DMS 273 (cell line): ENCODE measurements at regions not wholly inside any gene's neighbourhood (a gene's known extent, or its start where the extent isn't known, plus 50 kb on each side); places are given as distances from the start of the nearest gene placed in this dataset.

Source experiments
- DNase-seq: peaks from one replicate; lab custom pipeline; 2025; ENCODE audit not compliant: unreplicated experiment; lab: John Stamatoyannopoulos, UW

- DNase-seq: peak; percentile 49
Measured at GRCh38 chr18:27838225-27838624, 338.7 kb downstream of the CDH2 start.

- DNase-seq: no peak
Measured at GRCh38 chr18:27826101-27826500, 350.8 kb downstream of the CDH2 start.

- no peak for DNase-seq
Measured at GRCh38 chr18:27825689-27826088, 351.2 kb downstream of the CDH2 start.

GRCh38 chr18:27824841-27825681 is 351.9 kb downstream of the CDH2 start:
- DNase-seq: no peak

- DNase-seq: no peak
Measured at GRCh38 chr18:27824275-27824674, 352.7 kb downstream of the CDH2 start.

- DNase-seq: no peak
Measured at GRCh38 chr18:27823053-27823452, 353.9 kb downstream of the CDH2 start.

- DNase-seq: no peak
Measured at GRCh38 chr18:27808683-27809082, 368.2 kb downstream of the CDH2 start.

GRCh38 chr18:27803957-27804356 is 373.0 kb downstream of the CDH2 start:
- no peak for DNase-seq

GRCh38 chr18:27797484-27797883 is 379.4 kb downstream of the CDH2 start:
- no peak for DNase-seq

- DNase-seq: peak; percentile 47
Measured at GRCh38 chr18:27794181-27794926, 382.6 kb downstream of the CDH2 start.

- DNase-seq: no peak
Measured at GRCh38 chr18:27793013-27793785, 383.7 kb downstream of the CDH2 start.

- no peak for DNase-seq
Measured at GRCh38 chr18:27789406-27789805, 387.5 kb downstream of the CDH2 start.

GRCh38 chr18:27787547-27787946 is 389.4 kb downstream of the CDH2 start:
- DNase-seq: no peak

GRCh38 chr18:27785815-27786471 is 391.0 kb downstream of the CDH2 start:
- no peak for DNase-seq

- no peak for DNase-seq
Measured at GRCh38 chr18:27780061-27780745, 396.7 kb downstream of the CDH2 start.

GRCh38 chr18:27778925-27779324 is 398.0 kb downstream of the CDH2 start:
- DNase-seq: no peak

- peak; percentile 46 for DNase-seq
Measured at GRCh38 chr18:27778441-27778840, 398.5 kb downstream of the CDH2 start.

GRCh38 chr18:27772081-27772480 is 404.8 kb downstream of the CDH2 start:
- no peak for DNase-seq

GRCh38 chr18:27771571-27771970 is 405.4 kb downstream of the CDH2 start:
- DNase-seq: no peak

- peak; percentile 26 for DNase-seq
Measured at GRCh38 chr18:27769152-27769551, 407.8 kb downstream of the CDH2 start.
